Prostate gland (tissue), 2 donors: ENCODE measurements at regions not wholly inside any gene's neighbourhood (a gene's known extent, or its start where the extent isn't known, plus 50 kb on each side); places are given as distances from the start of the nearest gene placed in this dataset.

ENCODE experiments used
- POLR2A ChIP-seq: fragments of 450-650 bp; IDR thresholded peaks from one replicate; pipeline ENCODE4 v1.6.1; 2016; ENCODE audit warnings: antibody characterized with exemption, mild to moderate bottlenecking
- POLR2AphosphoS5 ChIP-seq: sonication (generic); formaldehyde crosslinking; IDR thresholded peaks from one replicate; pipeline ENCODE4 v1.6.1; 2017; ENCODE audit warnings: antibody characterized with exemption
- TF ChIP-seq, protein P1 (sequence below), 4 experiments: fragments of 200-600 bp in 2 of 4; fragments of 450-650 bp in 2 of 4; sonication (generic) in 2 of 4; IDR thresholded peaks; 1 replicate in 3 of 4; 2 replicates in 1 of 4; pipeline ENCODE4 v1.5.1; 2016 to 2019; ENCODE audit warnings: antibody characterized with exemption in 4 of 4, mild to moderate bottlenecking in 2 of 4, moderate library complexity in 2 of 4

GRCh38 chr6:122315842-122316241 is 83.6 kb upstream of the HSF2 start:
- TF ChIP-seq, protein P1, sequence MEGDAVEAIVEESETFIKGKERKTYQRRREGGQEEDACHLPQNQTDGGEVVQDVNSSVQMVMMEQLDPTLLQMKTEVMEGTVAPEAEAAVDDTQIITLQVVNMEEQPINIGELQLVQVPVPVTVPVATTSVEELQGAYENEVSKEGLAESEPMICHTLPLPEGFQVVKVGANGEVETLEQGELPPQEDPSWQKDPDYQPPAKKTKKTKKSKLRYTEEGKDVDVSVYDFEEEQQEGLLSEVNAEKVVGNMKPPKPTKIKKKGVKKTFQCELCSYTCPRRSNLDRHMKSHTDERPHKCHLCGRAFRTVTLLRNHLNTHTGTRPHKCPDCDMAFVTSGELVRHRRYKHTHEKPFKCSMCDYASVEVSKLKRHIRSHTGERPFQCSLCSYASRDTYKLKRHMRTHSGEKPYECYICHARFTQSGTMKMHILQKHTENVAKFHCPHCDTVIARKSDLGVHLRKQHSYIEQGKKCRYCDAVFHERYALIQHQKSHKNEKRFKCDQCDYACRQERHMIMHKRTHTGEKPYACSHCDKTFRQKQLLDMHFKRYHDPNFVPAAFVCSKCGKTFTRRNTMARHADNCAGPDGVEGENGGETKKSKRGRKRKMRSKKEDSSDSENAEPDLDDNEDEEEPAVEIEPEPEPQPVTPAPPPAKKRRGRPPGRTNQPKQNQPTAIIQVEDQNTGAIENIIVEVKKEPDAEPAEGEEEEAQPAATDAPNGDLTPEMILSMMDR (IDR thresholded peaks at IDR 0.05) = no peak
- no peak for TF ChIP-seq POLR2AphosphoS5
- no peak for TF ChIP-seq POLR2A
